HFF-Myc (cell line): ENCODE measurements at regions not wholly inside any gene's neighbourhood (a gene's known extent, or its start where the extent isn't known, plus 50 kb on each side); places are given as distances from the start of the nearest gene placed in this dataset.

Source experiments
- DNase-seq: peaks from one replicate; pipeline ENCODE4 v3.0.0-alpha.2; 2011; ENCODE audit warnings: low read depth; ENCODE audit errors: extremely low read depth
- H3K4me3 ChIP-seq: replicated peaks from 2 replicates; pipeline ENCODE4 v1.5.1; 2011; ENCODE audit warnings: low read depth, mild to moderate bottlenecking, control low read depth, low read length
- TF ChIP-seq, protein P1 (sequence below): IDR thresholded peaks from 2 replicates; pipeline ENCODE4 v1.5.1; 2012; ENCODE audit warnings: mild to moderate bottlenecking, low read depth, low read length, control low read depth; ENCODE audit errors: missing control alignments

DNA sequence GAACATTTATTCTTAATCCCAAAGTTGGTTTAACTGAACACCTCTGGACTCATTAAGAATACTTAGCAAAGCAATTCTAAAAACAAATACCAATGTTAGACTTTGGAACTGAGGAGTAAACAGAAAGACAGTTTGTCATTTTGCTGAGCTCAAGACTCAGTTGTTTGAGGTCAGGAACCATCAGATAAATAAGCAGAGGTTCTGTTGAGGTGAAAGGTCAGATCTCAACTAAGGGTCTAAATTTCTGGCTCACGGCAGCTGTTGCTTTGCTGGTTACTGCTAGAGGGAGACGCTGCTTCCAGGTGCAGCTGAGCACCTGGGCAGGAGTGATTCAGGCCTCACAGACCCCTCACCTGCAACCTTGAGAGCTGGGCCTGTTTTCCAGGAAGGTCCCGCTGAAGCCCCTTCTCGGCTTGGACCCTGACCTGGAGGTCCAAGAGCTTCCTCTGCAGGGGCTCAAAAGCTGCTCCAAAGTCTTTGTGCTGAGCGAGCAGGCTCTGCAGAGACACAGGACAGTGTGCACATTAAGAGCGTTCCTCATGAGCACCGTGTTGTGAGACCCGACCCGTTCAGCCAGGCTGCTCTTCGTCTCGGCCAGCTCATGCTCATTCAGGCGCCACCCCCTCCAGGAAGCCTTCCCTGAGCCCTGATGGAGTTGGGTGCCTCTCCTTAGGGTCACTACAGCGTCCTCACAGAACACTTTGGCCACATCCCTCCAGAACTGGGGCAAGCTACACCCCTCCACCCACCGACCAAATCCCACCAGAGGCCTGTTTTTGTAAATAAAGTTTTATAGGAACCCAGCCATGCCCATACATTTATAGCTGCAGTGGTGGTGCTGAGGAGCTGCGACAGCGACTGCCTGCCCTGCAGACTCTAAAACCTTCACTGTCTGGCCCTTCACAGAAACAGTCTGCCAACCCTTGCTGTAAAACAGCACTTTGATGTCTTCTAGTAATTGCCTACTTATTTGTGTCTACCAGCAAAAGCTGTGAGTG lies 72.0 kb downstream of the SYNE3 start:
- TF ChIP-seq, protein P1, sequence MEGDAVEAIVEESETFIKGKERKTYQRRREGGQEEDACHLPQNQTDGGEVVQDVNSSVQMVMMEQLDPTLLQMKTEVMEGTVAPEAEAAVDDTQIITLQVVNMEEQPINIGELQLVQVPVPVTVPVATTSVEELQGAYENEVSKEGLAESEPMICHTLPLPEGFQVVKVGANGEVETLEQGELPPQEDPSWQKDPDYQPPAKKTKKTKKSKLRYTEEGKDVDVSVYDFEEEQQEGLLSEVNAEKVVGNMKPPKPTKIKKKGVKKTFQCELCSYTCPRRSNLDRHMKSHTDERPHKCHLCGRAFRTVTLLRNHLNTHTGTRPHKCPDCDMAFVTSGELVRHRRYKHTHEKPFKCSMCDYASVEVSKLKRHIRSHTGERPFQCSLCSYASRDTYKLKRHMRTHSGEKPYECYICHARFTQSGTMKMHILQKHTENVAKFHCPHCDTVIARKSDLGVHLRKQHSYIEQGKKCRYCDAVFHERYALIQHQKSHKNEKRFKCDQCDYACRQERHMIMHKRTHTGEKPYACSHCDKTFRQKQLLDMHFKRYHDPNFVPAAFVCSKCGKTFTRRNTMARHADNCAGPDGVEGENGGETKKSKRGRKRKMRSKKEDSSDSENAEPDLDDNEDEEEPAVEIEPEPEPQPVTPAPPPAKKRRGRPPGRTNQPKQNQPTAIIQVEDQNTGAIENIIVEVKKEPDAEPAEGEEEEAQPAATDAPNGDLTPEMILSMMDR, result no peak
- H3K4me3 ChIP-seq, result no peak overlapping the region
- DNase-seq, result no peak

- no peak overlapping the region for H3K4me3 ChIP-seq
- peak; percentile 69 for DNase-seq
- TF ChIP-seq, protein P1, result peak; percentile 97
Observed at GRCh38 chr14:95442633-95443021, 73.8 kb downstream of the SYNE3 start.

DNA sequence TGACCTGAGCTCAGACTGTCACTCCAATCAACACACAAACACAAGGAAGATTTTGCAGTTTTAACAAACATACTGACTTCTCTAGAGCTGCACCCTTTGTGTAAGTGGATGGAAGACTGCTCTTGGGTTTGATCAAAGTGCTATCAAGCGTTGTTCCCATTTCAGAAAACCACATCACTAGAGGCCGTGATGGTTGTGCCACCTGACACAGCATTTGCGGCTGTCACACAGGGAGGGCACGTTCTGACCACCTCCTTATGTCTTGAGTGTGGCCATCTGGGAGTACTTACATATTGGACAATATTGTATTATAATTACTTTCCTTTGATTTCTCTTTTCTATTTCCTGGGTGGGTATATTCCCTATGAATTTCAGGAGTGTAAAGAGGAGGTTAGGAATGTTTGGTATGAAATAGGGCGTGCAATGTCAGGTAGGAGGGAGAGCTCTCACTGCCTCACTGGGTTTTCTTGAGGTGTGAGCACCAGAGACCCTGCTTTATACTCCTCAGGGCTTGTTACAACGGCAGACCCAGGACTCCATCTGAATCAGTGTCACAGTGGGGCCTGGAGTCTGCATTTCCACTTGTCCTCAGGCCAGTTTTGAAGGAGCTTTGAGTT lies 74.3 kb downstream of the SYNE3 start:
- TF ChIP-seq, protein P1, result no peak
- DNase-seq, result no peak
- no peak overlapping the region for H3K4me3 ChIP-seq

DNA sequence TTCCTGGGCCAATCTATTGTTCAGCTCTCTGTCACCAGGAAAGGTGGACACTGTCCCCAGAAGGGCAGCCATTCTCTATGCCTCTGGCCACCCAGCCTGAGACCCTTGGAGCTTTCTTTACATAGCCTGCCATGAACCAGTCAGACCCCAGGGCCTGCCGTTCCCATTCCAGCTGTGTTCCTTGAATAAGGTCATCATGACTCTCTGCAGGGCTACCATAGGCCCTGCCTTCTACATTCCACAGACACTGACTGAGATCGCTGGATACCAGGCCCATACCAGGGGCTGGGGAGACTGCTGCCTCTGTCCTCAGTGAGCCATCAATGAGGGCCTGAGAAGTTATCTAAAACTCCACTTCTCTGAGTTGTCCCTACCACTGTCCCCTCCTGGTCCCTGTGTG lies 75.5 kb downstream of the SYNE3 start:
- H3K4me3 ChIP-seq, result no peak overlapping the region
- DNase-seq, result no peak
- TF ChIP-seq, protein P1, result no peak

- TF ChIP-seq, protein P1, result no peak
- no peak overlapping the region for H3K4me3 ChIP-seq
- DNase-seq, result no peak
Observed at GRCh38 chr14:95440496-95440895, 76.0 kb downstream of the SYNE3 start.

GRCh38 chr14:95439881-95440280 lies 76.6 kb downstream of the SYNE3 start:
- TF ChIP-seq, protein P1, result no peak
- no peak for DNase-seq
- H3K4me3 ChIP-seq, result no peak overlapping the region
